Lower lobe of right lung (tissue), 2 donors: ENCODE measurements at regions not wholly inside any gene's neighbourhood (a gene's known extent, or its start where the extent isn't known, plus 50 kb on each side); places are given as distances from the start of the nearest gene placed in this dataset.

ENCODE experiments used
- ATAC-seq, 2 donors: fragments of 200-7000 bp; cut with Tn5 transposase; one replicate each; pipeline ENCODE4 v1.9.1; 2020 to 2022; ENCODE audit warnings: mild to moderate bottlenecking in 2 of 2, moderate library complexity in 2 of 2
- DNase-seq: peaks from one replicate; pipeline ENCODE4 v3.0.0-alpha.2; 2020
- H3K27ac ChIP-seq: fragments of 200-600 bp; one replicate; pipeline ENCODE4 v1.8.0; 2022
- H3K27me3 ChIP-seq: fragments of 200-600 bp; one replicate; pipeline ENCODE4 v1.8.0; 2022; ENCODE audit warnings: low read depth
- H3K36me3 ChIP-seq: fragments of 200-600 bp; one replicate; pipeline ENCODE4 v1.8.0; 2022; ENCODE audit warnings: mild to moderate bottlenecking
- H3K4me1 ChIP-seq: fragments of 200-600 bp; one replicate; pipeline ENCODE4 v1.8.0; 2022
- H3K4me3 ChIP-seq: fragments of 200-600 bp; one replicate; pipeline ENCODE4 v1.8.0; 2022; ENCODE audit warnings: mild to moderate bottlenecking
- H3K9me3 ChIP-seq: fragments of 200-600 bp; one replicate; pipeline ENCODE4 v1.8.0; 2022
- intact Hi-C: fragments of 100-400 bp; cut with DNase I; formaldehyde crosslinking; loops from one replicate; pipeline ENCODE4 v1.11.0; 2022
- TF ChIP-seq, protein P1 (sequence below): fragments of 200-600 bp; IDR thresholded peaks from one replicate; pipeline ENCODE4 v1.8.0; 2022; ENCODE audit warnings: antibody characterized with exemption, mild to moderate bottlenecking
- donor health status: DM: no; HTN: yes; CAD: no; lungs with severe emphysema.

DNA sequence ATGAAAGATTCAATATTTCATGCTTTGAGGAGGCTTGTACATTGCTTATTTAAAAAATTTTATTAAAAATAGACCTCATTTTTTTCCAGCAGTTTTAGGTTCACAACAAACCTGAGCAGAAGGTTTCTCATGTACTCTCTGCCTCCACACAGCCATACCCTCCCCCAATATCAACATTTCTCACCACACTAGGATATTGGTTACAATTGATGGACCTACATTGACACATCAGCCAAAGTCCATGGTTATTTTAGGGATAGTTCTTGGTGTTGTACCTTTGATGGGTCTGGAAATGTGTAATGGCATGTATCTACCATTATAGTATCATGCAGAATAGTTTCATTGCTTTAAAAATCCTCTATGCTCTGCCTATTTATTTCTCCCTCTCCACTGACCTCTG is 611.0 kb downstream of the KCTD8 start:
- DNase-seq, result no peak

DNA sequence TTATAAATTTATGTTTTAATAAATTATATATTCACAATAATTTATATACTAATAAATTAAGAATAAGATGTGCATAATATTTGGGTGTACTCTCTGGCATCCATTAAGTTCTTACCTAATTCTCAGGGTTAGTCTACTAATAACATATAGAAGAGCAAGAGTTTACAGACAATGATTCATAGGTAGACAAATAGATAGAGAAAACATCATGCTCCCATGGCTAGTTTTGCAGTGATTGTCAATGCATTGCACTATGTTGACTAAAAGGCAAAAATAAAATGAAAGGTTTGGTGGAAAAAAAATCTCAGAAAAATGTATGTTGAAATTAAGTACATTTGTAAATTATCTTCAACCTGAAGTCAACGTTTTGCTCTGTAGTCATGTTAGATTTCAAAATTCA is 606.0 kb downstream of the KCTD8 start:
- H3K9me3 ChIP-seq, result no peaks in the 10 kb centered on the region
- H3K4me3 ChIP-seq, result no peak overlapping the region
- intact Hi-C loops, result no loop called here
- no peaks in the 10 kb centered on the region for H3K27me3 ChIP-seq
- no peaks in the 10 kb centered on the region for H3K36me3 ChIP-seq
- ATAC-seq (no peak), DNase-seq (no peak)
- H3K4me1 ChIP-seq, result no peaks in the 10 kb centered on the region
- H3K27ac ChIP-seq, result no peak overlapping the region
- TF ChIP-seq, protein P1, sequence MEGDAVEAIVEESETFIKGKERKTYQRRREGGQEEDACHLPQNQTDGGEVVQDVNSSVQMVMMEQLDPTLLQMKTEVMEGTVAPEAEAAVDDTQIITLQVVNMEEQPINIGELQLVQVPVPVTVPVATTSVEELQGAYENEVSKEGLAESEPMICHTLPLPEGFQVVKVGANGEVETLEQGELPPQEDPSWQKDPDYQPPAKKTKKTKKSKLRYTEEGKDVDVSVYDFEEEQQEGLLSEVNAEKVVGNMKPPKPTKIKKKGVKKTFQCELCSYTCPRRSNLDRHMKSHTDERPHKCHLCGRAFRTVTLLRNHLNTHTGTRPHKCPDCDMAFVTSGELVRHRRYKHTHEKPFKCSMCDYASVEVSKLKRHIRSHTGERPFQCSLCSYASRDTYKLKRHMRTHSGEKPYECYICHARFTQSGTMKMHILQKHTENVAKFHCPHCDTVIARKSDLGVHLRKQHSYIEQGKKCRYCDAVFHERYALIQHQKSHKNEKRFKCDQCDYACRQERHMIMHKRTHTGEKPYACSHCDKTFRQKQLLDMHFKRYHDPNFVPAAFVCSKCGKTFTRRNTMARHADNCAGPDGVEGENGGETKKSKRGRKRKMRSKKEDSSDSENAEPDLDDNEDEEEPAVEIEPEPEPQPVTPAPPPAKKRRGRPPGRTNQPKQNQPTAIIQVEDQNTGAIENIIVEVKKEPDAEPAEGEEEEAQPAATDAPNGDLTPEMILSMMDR, result no peak

More for the DNA sequence above, 611.0 kb downstream of the KCTD8 start:
- no peaks in the 10 kb centered on the region for H3K36me3 ChIP-seq
- H3K27ac ChIP-seq, result no peak overlapping the region
- intact Hi-C loops, result no loop called here
- no peak overlapping the region for H3K4me3 ChIP-seq
- no peak for ATAC-seq
- H3K27me3 ChIP-seq, result no peaks in the 10 kb centered on the region
- TF ChIP-seq, protein P1, result no peak
- H3K9me3 ChIP-seq, result no peaks in the 10 kb centered on the region
- no peaks in the 10 kb centered on the region for H3K4me1 ChIP-seq

DNA sequence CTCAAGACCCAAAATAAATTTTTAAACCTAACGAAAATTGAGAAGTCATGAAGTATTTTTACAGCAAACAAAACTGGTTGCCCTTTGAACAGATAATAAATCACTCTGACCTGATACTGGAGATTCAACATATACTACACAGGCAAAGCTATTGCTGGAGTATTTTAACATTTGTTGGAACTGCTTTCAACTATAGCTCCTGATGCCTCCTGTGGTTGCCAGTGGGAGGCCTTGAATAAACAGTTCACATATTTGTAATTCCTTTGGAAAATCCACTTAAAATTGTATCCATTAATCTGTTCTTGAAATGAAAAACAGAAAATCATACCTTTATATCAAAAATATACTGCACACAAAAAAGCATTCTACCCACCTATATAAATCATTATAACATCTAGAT is 605.1 kb downstream of the KCTD8 start:
- DNase-seq, result no peak
- no peak overlapping the region for H3K4me3 ChIP-seq
- no peak overlapping the region for H3K27ac ChIP-seq
- ATAC-seq, result no peak
- TF ChIP-seq, protein P1, result no peak
- H3K9me3 ChIP-seq, result no peaks in the 10 kb centered on the region
- no peaks in the 10 kb centered on the region for H3K27me3 ChIP-seq
- H3K36me3 ChIP-seq, result no peaks in the 10 kb centered on the region
- no peaks in the 10 kb centered on the region for H3K4me1 ChIP-seq
- intact Hi-C loops, result no loop called here

DNA sequence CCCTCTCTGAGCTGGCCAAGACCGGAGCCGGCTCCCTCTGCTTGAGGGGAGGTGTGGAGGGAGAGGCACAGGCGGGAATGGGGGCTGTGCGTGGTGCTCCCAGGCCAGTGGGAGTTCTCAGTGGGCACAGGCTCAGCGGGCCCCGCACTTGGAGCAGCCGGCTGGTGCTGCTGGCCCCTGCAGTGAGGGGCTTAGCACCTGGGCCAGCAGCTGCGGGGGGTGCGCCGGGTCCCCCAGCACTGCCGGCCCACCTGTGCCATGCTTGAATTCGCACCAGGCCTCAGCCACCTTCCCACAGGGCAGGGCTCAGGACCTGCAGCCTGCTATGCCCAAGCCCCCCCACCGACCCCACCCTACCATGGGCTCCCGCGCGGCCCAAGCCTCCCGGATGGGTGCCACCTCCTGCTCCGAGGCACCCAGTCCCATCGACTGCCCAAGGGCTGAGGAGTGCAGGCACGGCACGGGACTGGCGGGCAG is 602.5 kb downstream of the KCTD8 start:
- TF ChIP-seq, protein P1, result no peak
- DNase-seq, result no peak
- ATAC-seq, result no peak
- intact Hi-C loops, result no loop called here
- H3K4me3 ChIP-seq, result no peak overlapping the region
- no peaks in the 10 kb centered on the region for H3K4me1 ChIP-seq
- H3K27me3 ChIP-seq, result no peaks in the 10 kb centered on the region
- H3K9me3 ChIP-seq, result no peaks in the 10 kb centered on the region
- H3K27ac ChIP-seq, result no peak overlapping the region
- H3K36me3 ChIP-seq, result no peaks in the 10 kb centered on the region

DNA sequence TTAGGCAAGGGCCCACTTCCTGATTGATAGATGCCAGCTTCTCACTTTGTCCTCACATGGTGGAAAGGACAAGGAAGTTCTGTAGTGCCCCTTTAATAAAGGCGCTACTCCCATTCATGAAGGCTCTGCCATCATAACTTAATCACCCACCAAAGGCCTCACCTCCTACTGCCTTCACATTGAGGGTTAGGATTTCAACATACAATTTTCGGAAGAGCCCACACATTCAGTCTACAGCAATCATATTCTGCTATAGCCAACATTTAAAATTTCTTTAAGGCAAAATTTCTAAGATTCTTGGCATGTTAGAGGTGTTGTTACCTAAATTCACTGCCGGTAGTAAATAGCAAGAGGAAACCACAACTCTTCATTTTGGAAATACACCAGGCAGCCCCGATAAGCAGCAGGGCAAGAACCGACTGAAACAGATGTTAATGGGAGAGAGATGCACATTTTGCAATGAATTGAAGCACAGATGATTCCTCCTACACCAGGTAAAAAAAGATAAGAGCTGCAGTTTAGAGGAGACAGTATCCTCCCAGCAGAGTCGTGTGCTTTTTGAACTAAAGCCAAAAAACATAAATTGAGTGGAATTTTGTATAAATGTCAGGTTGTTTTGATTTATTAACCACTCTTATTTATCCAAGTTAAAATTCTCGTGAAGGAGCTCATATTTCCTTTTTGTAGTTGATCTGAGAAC is 594.9 kb downstream of the KCTD8 start:
- ATAC-seq (no peak), DNase-seq (no peak)
- TF ChIP-seq, protein P1, result no peak
- Histone ChIP-seq H3K9me3 (no peaks in the 10 kb centered on the region), H3K4me1 (no peaks in the 10 kb centered on the region), H3K27me3 (no peaks in the 10 kb centered on the region), H3K4me3 (no peak overlapping the region), H3K27ac (no peak overlapping the region), H3K36me3 (no peaks in the 10 kb centered on the region)
- intact Hi-C loops, result no loop called here
